Rectal smooth muscle tissue (tissue), 1 donor: ENCODE measurements at regions not wholly inside any gene's neighbourhood (a gene's known extent, or its start where the extent isn't known, plus 50 kb on each side); places are given as distances from the start of the nearest gene placed in this dataset.
"Not testable (repeated sequence)": the region's sequence is repeated elsewhere in the genome, so short reads cannot be mapped to it uniquely, and the experiment has no call there.

ENCODE experiments used
- H3K27ac ChIP-seq: one replicate; pipeline ENCODE4 v1.7.0; 2013; ENCODE audit warnings: low read depth, low read length, inconsistent platforms
- H3K27me3 ChIP-seq: one replicate; pipeline ENCODE4 v1.7.0; 2013; ENCODE audit warnings: low read length; ENCODE audit not compliant: control insufficient read depth, insufficient read depth
- H3K36me3 ChIP-seq: one replicate; pipeline ENCODE4 v1.7.0; 2013; ENCODE audit warnings: low read length; ENCODE audit not compliant: control insufficient read depth, insufficient read depth
- H3K4me1 ChIP-seq: one replicate; pipeline ENCODE4 v1.7.0; 2013; ENCODE audit warnings: low read length; ENCODE audit not compliant: control insufficient read depth, insufficient read depth
- H3K4me3 ChIP-seq: one replicate; pipeline ENCODE4 v1.7.0; 2013; ENCODE audit warnings: low read length
- H3K9ac ChIP-seq: one replicate; pipeline ENCODE4 v1.7.0; 2013; ENCODE audit warnings: low read length

DNA sequence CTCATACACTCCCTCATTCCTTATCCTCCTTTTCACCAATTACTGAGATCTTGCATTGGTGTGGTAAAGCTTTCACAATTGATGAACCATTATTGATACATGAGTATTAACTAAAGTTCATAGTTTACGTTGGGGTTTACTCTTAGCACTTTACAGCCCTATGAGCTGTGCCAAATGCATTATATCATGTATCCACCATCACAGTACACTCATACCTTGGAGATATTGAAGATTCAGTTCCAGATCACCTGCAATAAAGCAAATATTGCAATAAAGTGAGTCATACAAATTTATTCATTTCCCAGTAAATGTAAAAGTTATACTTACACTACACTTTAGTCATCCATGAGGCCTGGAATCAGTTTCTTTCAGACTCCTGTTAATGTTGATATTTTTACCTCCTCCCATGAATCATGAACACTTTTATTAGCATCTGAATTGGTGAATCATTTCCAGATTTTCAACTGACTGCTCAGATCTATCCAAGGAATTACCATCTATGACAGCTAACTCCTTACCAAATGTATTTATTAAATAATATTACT is 546.6 kb upstream of the PTPRD start:
- Histone ChIP-seq H3K27ac (no peak overlapping the region), H3K9ac (no peak overlapping the region), H3K36me3 (no peaks in the 10 kb centered on the region), H3K27me3 (no peaks in the 10 kb centered on the region), H3K4me3 (no peak overlapping the region), H3K4me1 (no peaks in the 10 kb centered on the region)

DNA sequence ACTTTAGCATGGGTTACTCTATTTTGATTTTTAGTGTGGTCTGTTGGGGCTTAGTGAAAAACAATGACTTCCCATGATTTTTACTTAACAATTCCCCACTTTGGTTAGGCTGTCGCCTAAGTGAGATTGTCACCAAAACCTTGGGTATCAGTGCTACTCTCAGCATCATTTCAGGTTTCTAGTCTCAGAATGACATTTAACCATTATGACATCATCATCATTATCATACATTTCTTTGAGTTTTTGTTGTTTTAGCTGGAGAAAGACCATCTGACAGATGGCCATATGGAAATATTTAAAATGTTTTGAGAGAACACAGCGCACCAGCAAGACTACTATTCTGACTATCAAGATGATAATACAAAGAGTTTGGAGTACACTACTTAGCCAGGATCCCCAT is 551.0 kb upstream of the PTPRD start:
- no peak overlapping the region for H3K27ac ChIP-seq
- H3K27me3 ChIP-seq, result no peaks in the 10 kb centered on the region
- no peaks in the 10 kb centered on the region for H3K4me1 ChIP-seq
- no peak overlapping the region for H3K9ac ChIP-seq
- no peak overlapping the region for H3K4me3 ChIP-seq
- H3K36me3 ChIP-seq, result no peaks in the 10 kb centered on the region

DNA sequence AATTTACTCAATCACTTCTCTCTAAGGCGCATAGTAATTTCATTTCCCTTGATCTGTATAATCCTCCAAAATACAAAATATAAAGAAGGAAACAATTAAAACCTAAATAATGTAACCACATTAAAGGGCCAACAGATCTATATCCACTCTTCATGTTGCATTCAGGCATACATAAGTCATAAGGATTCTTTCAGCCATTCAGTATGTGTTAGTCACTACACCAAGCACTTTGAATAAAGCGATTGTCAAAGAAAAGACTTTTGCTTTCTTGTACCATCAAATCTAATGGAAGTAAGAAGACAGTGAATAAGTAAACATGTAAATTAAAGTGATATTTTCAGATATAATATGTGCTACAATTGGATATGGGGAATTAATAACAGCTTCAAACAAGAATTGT is 569.2 kb upstream of the PTPRD start:
- Histone ChIP-seq H3K27ac (no peak overlapping the region), H3K27me3 (no peaks in the 10 kb centered on the region), H3K4me3 (no peak overlapping the region), H3K9ac (no peak overlapping the region), H3K4me1 (no peaks in the 10 kb centered on the region), H3K36me3 (no peaks in the 10 kb centered on the region)

DNA sequence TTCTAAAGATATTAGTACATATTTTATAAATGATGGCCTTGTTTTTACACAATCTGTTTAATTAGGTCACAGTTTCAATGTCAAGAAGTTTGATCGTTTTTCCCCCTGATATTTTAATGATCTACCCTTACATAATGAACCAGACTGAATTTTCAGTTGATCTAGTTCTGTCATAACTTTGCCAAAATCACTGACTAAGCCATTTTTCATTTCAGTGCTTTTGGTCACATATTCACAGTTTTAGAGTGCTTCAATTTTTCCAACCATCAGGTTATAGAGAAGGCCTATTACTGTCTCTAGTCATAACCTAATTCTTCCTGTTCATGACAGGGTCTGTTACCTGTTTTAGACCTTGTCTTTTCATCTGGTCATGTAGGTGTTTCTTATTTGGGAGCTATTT is 577.9 kb upstream of the PTPRD start:
- H3K9ac ChIP-seq, result no peak overlapping the region
- no peaks in the 10 kb centered on the region for H3K27me3 ChIP-seq
- H3K36me3 ChIP-seq, result no peaks in the 10 kb centered on the region
- H3K4me3 ChIP-seq, result no peak overlapping the region
- no peak overlapping the region for H3K27ac ChIP-seq
- H3K4me1 ChIP-seq, result no peaks in the 10 kb centered on the region

DNA sequence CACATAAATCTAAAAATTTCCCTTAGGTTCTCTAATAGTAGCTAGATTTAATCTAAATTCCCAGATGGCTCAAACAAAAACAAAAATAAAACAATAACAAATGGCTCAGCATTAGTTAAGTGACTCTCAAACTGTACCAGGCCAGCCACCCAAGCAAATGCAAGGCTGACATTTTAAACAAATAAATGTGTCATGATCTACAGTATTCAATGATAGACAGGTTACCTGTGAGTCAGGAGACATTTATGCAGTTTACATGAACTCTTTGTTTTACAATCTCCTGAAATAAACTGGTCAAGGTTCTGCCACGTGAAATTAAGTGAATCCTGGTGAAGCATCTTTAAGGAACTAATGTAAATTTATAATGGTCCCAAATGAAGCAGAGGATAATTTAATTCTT is 580.2 kb upstream of the PTPRD start:
- Histone ChIP-seq H3K4me3 (no peak overlapping the region), H3K9ac (no peak overlapping the region), H3K27ac (no peak overlapping the region), H3K27me3 (no peaks in the 10 kb centered on the region), H3K36me3 (no peaks in the 10 kb centered on the region), H3K4me1 (no peaks in the 10 kb centered on the region)

DNA sequence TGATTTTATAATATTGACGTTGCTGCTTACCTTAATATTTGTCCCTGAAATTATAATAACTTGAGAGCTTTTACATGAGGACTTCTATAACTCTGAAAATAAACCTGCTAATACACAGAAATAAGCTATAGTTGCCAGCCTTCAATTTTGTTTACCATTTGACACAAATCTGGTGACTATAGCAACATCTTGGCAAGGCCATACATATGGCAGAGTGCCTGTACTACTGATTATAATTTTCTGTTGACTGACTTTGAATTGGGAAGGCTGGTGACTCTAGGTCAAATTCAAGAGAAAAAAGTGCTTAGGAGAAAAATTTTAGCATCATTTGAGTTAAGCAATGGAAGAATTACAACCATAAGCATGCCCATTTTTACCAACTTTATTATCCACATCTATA is 581.4 kb upstream of the PTPRD start:
- Histone ChIP-seq H3K9ac (no peak overlapping the region), H3K27me3 (no peaks in the 10 kb centered on the region), H3K36me3 (no peaks in the 10 kb centered on the region), H3K4me3 (no peak overlapping the region), H3K27ac (no peak overlapping the region), H3K4me1 (no peaks in the 10 kb centered on the region)

DNA sequence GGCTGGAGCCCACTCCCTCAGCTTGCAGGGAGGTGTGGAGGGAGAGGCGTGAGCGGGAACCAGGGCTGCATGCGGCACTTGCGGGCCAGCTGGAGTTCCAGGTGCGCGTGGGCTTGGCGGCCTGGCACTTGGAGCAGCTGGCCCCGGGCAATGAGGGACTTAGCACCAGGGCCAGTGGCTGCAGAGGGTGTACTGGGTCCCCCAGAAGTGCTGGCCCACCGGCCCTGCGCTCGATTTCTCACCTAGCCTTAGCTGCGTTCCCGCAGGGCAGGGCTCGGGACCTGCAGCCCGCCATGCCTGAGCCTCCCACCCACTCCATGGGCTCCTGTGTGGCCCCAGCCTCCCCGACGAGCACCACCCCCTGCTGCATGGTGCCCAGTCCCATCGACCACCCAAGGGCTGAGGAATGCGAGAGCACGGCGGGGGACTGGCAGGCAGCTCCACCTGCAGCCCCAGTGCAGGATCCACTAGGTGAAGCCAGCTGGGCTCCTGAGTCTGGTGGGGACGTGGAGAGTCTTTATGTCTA is 584.1 kb upstream of the PTPRD start:
- not testable (repeated sequence) for H3K4me1 ChIP-seq, H3K27me3 ChIP-seq, H3K9ac ChIP-seq

DNA sequence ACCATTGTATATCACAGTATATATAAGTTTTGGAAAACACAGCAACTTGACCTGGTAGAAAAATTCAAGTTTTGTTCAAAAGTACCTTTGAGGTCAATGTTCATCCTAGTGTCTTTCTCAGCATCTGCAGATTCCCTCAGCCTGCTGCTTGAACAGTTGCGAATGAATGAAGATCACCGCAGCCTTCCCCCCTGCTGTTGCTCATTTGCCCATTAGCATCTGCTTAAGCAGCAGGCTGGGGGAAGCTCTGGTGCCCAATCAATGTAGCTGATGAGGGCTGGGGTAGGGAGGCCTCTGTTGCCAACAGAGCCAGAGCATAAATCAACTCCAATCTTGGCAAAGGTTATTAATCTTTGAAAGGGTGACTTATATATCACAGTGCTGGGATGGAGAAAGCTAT is 586.5 kb upstream of the PTPRD start:
- Histone ChIP-seq H3K36me3 (no peaks in the 10 kb centered on the region), H3K4me1 (no peaks in the 10 kb centered on the region), H3K9ac (no peak overlapping the region)

More for the DNA sequence above, 584.1 kb upstream of the PTPRD start:
- H3K4me3 ChIP-seq, H3K36me3 ChIP-seq, H3K27ac ChIP-seq: not testable (repeated sequence)

DNA sequence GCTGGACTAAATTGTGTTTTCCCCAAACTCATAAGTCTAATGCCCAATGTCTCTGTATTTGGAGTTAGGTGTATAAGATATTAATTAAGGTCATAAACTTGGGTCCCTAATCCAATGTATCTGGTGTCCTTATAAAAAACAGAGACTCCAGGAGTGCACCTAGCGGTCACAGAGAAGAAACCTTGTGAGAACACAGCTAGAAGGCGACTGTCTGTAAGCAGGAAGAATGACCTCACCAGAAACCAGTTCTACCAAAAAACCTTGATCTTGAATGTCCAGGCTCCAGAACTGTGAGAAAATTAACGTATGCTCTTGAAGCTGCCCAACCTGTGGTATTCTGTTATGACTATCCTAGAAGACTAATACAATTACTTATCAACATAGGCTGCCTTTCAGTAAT is 591.7 kb upstream of the PTPRD start:
- no peaks in the 10 kb centered on the region for H3K36me3 ChIP-seq
- no peaks in the 10 kb centered on the region for H3K27me3 ChIP-seq

More for the DNA sequence above, 586.5 kb upstream of the PTPRD start:
- Histone ChIP-seq H3K27ac (no peak overlapping the region), H3K4me3 (no peak overlapping the region), H3K27me3 (no peaks in the 10 kb centered on the region)

DNA sequence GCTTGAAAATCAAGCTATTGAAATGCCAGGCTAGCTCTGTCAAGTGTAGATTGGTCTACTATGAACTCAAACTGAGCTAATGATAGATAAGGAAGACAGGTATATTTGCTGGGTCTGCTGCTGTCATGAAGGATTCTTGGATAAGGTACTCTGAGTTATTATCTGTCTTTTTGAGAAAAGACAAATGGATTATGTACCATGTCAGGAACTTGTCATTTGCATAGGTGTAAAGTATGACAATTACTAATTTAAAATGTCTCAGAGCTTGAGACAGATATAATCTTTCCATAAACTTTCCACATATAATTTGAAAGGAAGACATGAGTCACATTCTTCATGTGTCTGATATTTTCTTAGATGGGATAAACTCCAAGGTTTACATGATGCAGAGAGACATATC is 594.1 kb upstream of the PTPRD start:
- Histone ChIP-seq H3K36me3 (no peaks in the 10 kb centered on the region), H3K9ac (no peak overlapping the region), H3K27me3 (no peaks in the 10 kb centered on the region), H3K27ac (no peak overlapping the region), H3K4me1 (no peaks in the 10 kb centered on the region), H3K4me3 (no peak overlapping the region)

More for the DNA sequence above, 591.7 kb upstream of the PTPRD start:
- no peak overlapping the region for H3K4me3 ChIP-seq
- no peaks in the 10 kb centered on the region for H3K4me1 ChIP-seq
- H3K27ac ChIP-seq, result no peak overlapping the region
- H3K9ac ChIP-seq, result no peak overlapping the region

DNA sequence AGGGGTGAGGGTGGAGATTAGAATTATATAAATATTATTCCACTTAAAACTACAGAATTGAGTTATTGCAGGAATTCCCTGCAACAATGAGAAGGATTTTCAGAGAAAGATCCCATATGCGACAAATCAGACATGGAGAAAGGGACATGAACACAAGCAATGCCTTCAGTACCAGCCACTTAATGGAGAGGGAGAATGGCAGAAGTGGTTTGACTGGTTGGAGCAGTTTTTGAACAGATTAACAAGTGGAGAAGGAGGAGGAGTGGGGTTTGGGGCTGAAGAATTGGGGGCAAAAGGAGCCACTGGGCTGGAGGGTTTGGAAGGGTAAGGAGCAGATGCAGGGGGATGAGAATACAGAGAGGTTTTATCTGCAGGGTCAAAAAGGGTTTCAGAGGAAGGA is 620.9 kb upstream of the PTPRD start:
- no peak overlapping the region for H3K9ac ChIP-seq
- no peak overlapping the region for H3K4me3 ChIP-seq
- no peaks in the 10 kb centered on the region for H3K36me3 ChIP-seq
- no peak overlapping the region for H3K27ac ChIP-seq
- no peaks in the 10 kb centered on the region for H3K27me3 ChIP-seq
- H3K4me1 ChIP-seq, result no peaks in the 10 kb centered on the region

DNA sequence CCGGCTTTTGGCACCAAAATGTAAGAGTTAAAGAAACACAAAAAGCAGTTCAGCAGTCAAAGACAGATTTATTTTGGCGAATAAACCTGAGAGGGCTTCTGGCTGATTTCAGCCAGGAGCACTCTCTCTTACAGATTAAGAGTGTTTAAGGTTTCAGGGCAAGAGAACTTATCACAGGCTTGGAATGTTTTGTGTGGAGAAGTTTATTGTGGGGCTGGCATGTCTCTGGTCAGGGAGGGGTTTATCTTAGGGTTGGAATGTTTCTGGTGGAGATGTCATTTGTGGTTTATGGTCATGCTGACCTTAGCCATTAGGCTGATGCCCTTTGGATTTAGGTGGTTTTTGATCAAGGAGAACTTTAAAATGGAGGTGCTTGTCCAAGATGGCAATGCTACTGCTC is 622.3 kb upstream of the PTPRD start:
- no peaks in the 10 kb centered on the region for H3K4me1 ChIP-seq
- H3K9ac ChIP-seq, result no peak overlapping the region
- H3K27me3 ChIP-seq, result no peaks in the 10 kb centered on the region
- H3K27ac ChIP-seq, result no peak overlapping the region
- no peak overlapping the region for H3K4me3 ChIP-seq
- no peaks in the 10 kb centered on the region for H3K36me3 ChIP-seq

DNA sequence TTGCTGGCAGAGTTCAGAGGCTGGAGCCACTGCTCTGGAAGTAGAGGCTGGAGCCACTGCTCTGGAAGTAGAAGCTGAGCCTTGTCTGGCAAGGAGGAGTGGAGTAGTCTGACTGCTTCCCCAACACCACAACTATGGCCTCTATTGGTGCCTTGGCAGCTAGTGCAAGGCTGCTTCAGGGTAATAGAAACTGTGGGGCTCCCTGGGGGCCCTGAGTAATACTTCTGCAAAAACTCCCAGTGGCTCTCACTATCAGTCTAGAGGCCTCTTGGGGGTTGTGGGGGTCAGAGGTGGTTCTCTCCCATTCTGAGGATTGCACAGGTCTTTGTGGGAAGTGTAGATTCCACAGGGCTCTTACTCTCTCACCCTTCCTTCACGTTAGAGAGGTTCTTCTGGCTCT is 629.0 kb upstream of the PTPRD start:
- no peaks in the 10 kb centered on the region for H3K27me3 ChIP-seq
- H3K27ac ChIP-seq, result no peak overlapping the region
- H3K4me1 ChIP-seq, result no peaks in the 10 kb centered on the region
- no peak overlapping the region for H3K4me3 ChIP-seq
- no peaks in the 10 kb centered on the region for H3K36me3 ChIP-seq
- no peak overlapping the region for H3K9ac ChIP-seq
